Stomach (tissue), 4 donors: ENCODE measurements at regions not wholly inside any gene's neighbourhood (a gene's known extent, or its start where the extent isn't known, plus 50 kb on each side); places are given as distances from the start of the nearest gene placed in this dataset.

Experiments
- CTCF ChIP-seq, 7 experiments: fragments of 450-650 bp in 4 of 7; fragments of 200-600 bp in 3 of 7; sonication (generic) in 3 of 7; IDR thresholded peaks; one replicate each; pipeline ENCODE4 v1.5.1; 2016 to 2019; ENCODE audit warnings: antibody characterized with exemption in 7 of 7, control low read depth in 2 of 7, mild to moderate bottlenecking in 1 of 7
- POLR2A ChIP-seq, 4 donors: fragments of 450-650 bp; IDR thresholded peaks; one replicate each; pipeline ENCODE4 v1.6.1; 2016; ENCODE audit warnings: antibody characterized with exemption in 4 of 4, control low read depth in 2 of 4, mild to moderate bottlenecking in 1 of 4, moderate library complexity in 1 of 4

GRCh38 chr2:240275386-240275785 is 134.9 kb upstream of the OTOS start:
- no peak for TF ChIP-seq CTCF (IDR thresholded peaks at IDR 0.05)
- no peak for TF ChIP-seq POLR2A (IDR thresholded peaks at IDR 0.05)
